Upper lobe of left lung (tissue), 4 donors: ENCODE measurements at regions not wholly inside any gene's neighbourhood (a gene's known extent, or its start where the extent isn't known, plus 50 kb on each side); places are given as distances from the start of the nearest gene placed in this dataset.

ENCODE experiments used
- CTCF ChIP-seq, 6 experiments: fragments of 450-650 bp in 4 of 6; fragments of 200-600 bp in 2 of 6; sonication (generic) in 2 of 6; IDR thresholded peaks; one replicate each; pipeline ENCODE4 v1.5.1; 2016 to 2019; ENCODE audit warnings: antibody characterized with exemption in 6 of 6
- EP300 ChIP-seq, 4 donors: sonication (generic); formaldehyde crosslinking; IDR thresholded peaks; one replicate each; pipeline ENCODE4 v1.5.1; 2017; ENCODE audit warnings: antibody characterized with exemption in 4 of 4, control low read depth in 2 of 4
- POLR2A ChIP-seq, 4 donors: fragments of 450-650 bp; IDR thresholded peaks; one replicate each; pipeline ENCODE4 v1.5.1; 2016 to 2017; ENCODE audit warnings: antibody characterized with exemption in 4 of 4, mild to moderate bottlenecking in 2 of 4
- POLR2AphosphoS5 ChIP-seq, 2 donors: sonication (generic); formaldehyde crosslinking; IDR thresholded peaks; one replicate each; pipeline ENCODE4 v1.5.1; 2017; ENCODE audit warnings: antibody characterized with exemption in 2 of 2

GRCh38 chr12:107446476-107446875 is 239.1 kb upstream of the PWP1 start:
- TF ChIP-seq EP300 (IDR thresholded peaks at IDR 0.05) (no peak), CTCF (IDR thresholded peaks at IDR 0.05) (no peak), POLR2A (IDR thresholded peaks at IDR 0.05) (no peak), POLR2AphosphoS5 (IDR thresholded peaks at IDR 0.05) (no peak)
